ENCODE measurements at regions not wholly inside any gene's neighbourhood (a gene's known extent, or its start where the extent isn't known, plus 50 kb on each side); places are given as distances from the start of the nearest gene placed in this dataset.

DNA sequence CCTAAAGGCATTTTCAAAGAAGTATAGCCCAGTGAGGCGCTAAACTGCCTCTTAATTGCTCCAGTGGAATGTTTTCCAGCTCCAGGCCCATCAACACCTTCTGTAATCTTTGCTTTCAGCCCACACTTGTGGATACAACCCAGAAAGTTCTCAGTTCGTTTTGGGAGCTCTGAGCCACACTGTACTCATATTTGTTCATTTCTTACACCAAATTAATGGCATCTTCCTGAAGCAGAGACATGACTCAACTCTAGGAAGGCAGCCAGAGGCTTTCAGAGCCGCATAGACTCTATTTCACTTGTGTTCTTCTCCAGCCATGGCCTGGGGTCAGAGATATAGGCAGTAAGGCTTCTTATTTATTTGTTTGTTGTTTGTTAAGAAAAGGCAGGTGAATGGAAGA, 175.5 kb upstream of the NCAM1 start:
- no peak for DNase-seq (ENCODE audit: low read depth)

DNA sequence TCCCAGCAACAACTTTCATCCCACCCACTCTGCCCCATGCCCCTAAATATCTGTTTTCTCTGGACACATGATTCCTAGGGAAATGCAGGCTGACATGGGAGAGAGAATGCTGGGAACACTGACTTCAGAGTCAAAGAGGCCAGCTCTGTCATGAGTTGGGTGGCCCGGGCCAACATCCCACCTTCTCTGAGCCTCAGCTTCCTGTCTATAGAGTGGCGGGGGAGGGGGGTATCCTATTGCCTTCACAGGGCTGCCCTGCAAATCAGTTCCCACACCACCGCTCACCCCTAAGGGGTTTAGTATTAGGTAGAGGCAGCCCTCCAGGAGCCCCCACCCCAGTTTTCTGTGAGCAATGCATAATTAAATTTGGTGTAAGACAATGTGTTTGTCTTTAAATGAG, 175.0 kb upstream of the NCAM1 start:
- no peak for DNase-seq (ENCODE audit: low read depth)

DNA sequence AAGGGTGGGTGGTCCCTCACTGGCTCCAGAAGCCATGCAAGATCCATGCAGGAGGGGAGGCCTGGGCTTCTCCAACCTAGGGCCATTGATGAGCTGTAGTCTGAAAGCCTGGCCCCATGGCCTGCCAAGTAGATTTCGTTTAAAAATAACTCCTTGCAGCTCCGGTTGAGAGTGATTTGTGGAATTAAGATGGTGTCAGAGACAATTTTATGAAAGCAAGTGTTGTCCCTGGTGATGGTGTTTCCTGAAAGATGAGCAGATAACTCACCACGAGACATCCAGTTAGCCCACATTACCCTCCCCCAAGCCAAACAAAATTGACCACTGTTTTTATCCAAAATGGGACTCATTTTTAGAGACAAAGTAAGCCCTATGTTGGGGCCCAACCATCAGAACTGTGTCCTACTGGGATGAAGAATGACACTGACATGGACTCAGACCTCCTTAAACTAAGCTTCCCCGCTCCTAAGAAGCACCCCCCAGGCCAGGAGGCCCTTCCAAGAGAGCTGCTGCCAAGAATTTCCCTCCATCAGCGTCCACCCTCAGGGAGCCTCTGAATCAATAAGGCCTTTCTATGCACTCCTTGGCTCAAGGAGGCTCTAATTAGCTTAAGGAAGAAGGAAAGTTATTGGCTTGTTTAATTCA, 174.2 kb upstream of the NCAM1 start:
- no peak for DNase-seq (ENCODE audit: low read depth)

DNA sequence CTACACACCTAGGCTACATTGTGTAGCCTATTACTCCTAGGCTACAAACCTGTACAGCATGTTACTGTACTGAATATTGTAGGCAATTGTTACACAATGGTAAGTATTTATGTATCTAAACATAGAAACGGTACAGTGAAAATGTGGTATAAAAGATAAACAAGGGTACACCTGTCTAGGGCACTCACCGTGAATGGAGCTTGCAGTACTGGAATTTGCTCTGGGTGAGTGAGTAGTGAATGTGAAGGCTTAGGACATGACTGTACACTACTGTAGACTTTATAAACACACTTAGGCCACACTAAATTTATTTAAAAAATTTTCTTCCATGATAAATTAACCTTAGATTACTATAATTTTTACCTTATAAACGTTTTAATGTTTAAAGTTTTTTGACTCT, 171.7 kb upstream of the NCAM1 start:
- no peak for DNase-seq (ENCODE audit: low read depth)

DNA sequence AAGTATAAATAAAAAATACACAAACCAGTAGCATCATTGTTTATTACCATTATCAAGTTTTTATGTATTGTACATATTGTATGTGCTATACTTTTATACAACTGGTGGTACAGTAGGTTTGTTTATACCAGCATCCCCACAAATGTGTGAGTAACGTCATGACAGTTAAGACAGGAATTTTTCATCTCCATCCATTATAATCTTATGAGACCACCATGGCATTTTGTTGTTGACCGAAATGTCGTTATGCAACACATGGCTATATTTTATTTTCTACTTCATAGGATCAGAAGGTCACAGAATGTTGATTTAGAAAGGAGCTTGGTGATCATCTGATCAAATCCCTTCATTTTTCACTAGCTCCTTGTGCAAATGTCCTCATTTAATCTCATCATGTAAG, 170.9 kb upstream of the NCAM1 start:
- no peak for DNase-seq (ENCODE audit: low read depth)

DNA sequence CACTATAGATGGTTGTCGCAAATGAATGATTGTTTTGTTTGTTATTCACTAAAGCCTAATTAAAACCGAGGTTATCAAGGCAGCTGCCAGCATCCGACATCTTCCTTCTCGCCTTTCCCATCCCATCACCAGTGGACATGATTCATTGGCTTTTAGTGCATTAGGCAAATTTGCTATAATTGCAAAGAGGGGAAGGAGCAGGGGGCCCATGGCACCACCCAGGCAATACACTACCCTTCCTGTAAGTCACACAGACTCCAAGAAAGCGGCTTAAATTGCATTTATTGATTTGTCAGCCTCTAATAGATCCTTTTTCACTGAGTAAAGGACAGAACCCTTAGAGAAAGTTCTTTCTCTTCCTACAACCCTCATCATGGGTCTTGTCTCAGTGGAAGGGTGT, 169.2 kb upstream of the NCAM1 start:
- no peak for DNase-seq (ENCODE audit: low read depth)

DNA sequence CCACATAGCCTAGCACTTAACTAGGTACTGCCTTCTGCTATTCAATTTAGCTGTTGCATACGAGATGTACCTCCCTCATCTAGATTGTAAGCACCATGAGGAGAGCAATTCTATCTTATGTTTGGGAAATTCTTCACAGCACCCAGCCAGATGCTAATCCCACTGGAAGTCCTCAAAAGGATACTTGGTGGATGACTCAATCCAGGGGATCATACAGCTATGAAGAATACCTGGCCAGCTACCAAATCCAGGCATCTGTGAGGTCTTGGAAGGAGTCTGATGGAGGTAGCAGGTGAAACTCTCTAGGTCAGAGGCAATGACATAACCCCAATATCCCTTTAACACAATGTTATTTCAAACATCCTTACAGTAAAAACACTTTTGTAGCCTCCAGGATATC, 167.8 kb upstream of the NCAM1 start:
- no peak for DNase-seq (ENCODE audit: low read depth)

DNA sequence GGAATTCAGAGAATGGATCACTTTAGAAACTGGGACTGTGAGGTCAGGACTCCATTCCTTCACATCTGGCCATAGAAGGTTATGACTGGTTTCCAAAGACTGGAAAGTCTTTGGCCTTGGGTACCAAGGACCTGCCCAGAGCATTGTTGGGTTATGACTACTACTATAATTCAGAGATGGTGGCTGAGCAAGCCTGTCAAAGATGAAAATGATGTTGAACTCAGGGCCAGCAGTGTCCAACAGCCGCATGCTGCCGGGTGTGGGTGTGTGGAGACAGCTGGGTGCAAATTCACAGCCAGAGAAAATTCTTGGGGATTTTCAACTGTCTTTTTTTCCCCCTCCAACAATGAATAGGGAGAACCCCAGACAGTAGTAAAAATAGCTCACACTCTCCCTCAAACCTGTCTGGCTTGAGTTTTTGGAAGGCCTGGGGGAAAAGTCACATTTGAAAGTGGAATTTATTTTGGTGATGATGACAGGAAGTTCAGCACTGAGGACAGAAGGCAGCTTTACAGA, 166.8 kb upstream of the NCAM1 start:
- DNase-seq (ENCODE audit: low read depth): no peak

DNA sequence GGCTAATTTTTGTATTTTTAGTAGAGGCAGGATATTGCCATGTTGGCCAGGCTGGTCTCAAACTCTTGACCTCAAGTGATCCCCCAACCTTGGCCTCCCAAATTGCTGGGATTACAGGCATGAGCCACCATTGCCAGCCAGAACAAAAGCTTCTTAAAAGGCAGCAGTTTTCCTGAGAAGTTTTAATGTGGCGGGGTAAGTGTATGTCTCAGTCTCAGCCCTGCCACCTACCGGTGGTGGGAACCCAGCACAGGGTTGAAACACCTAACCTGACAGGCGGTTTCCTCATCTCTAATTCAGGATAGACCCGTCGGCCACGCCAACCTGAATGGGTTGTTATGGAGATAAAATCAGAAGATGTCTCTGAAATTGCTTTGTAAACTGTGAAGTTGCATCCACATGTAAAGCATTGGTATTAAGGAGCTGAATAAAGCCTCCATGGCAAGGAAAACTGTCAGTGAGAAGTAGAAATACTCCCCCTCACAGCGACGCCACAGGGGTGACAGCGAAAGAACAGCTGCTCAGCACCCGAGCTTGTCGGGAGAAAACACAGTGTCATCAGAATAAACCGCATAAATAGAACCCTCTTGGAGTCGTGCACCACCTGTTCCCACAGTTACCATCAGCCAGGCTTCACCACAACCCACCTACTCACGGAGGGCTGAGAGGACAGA, 165.9 kb upstream of the NCAM1 start:
- DNase-seq (ENCODE audit: low read depth): no peak

DNA sequence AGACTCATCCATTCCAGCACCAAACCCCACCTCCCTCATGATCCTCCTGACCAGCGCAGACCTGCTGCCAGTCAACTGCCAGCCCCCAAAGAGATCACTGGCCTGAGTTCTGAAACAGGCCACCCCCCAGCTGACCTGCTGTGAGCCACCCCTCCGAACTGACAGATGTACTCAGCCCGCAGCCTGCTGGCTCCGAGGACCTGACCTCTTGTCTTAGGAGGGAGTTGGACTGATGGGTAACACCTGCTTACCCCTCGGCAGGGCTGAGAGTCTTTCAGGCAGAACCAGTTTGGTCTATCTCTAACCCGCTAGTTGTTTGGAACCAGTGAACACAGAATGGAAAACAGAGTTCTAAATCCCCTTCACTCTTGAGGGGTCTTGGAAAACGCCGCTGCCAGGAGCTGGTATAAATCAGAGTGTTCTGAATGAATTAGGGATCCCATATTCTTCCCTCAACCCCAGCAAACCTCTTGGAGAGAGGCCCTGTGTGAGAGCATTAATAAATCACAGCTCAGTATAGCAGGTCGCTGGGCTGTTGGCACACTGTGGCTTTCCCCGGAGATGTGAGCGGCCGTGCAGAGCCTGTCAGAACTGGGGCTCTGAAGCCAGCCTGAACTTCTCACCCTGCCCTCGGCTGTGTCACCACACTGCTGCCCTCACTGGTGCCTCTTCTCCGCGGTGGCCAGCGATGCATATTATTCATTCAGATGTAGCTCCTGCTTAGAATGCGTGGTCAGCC, 165.1 kb upstream of the NCAM1 start:
- no peak for DNase-seq (ENCODE audit: low read depth)

DNA sequence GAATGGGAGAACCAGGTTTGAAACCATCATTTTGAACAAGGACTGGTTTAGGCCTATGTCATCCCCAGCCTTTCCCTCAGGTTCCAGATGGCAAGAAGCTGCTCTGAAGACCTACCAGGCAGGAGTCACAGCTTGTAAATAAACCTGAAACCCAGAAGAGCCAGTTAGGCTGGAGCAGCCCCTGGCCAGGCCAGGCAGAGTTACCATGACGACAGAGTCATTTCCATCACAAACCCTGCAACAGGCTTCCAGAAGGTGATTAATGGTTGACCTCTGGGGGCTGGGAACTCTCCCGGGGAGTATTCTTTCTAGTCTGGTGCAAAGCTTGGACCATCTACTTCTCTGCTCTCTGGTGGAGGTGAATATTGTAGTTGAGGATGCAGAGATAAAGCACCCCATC, 164.1 kb upstream of the NCAM1 start:
- no peak for DNase-seq (ENCODE audit: low read depth)

DNA sequence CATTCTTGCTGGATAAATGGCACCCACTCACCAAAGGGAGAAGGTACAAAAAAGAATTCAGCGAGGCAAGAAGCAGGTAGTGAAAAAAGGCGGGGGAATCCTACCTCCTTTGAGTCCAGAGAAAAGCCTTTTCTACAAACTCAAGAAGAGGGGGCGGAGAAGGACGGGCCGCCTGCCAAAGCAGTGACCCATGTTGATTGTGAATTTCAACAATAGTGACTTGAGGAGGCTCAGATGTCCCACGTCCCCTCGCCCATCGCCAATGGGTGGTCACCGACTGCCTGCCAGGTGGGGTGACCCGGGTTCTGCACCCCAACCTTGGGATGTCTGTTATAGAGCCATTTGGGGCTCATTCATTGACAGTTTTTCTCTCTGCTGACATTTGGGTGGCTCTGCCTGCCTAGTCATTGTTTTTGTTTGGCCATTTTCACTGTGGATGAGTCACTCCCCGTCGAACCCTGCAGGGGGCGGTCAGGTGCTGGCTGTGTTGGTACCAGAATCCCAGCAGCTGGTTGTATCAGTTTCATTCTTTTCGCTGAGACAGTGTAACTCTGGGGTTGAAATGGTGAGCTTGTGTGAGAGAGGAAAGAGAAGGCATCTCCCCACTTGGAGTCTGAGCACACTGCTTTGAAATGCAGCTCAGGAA, 163.4 kb upstream of the NCAM1 start:
- no peak for DNase-seq (ENCODE audit: low read depth)

DNA sequence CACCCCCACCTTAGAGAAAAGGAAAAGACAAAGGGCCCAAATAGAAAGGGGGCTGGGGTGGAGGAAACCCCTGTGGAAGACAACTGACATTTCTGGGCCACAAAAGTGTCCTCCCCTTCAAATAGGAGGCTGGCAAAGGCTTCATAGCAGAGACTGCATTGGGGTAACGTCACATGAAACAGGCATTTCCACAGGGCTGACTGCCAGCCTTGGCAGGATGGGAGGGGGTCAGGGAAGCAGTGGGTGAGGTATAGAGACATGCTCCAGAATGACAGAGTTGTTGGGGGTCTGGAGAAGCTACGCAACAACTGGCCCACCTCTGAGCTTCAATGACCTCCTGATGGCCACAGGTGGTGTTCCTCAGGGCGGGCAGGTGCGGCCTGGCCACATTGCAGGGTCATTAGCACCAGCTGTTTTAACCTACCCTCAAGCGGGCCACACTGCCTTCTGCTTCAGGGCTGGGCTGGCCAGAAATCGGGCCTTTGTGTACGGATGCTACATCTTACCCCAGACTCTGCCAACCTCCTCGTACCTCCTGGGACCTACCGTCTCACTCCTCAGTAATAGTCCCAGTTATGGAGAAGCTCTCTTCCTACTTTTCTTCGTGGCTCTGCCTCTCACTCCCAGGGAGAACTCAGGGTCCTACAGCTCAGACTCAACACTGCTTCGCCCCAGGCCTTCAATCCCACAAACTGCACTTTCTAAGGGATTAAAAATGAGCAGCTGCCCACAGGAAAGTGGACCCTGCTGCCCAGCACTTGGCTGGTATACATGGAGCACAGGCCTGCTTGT, 160.0 kb upstream of the NCAM1 start:
- DNase-seq (ENCODE audit: low read depth): no peak

DNA sequence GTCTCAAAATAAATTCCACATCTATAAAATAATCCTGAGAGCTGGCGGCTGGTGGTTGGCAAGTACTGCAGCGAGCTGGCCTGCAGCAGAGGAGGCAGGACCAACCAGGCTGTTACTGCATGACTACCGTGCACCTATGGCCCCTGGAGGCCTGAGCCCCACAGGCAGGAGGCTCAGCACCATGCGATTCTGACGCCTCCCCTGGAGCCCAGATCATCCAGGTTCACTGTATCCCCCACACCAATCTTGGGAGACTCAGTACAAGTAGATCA, 159.5 kb upstream of the NCAM1 start:
- DNase-seq (ENCODE audit: low read depth): no peak

DNA sequence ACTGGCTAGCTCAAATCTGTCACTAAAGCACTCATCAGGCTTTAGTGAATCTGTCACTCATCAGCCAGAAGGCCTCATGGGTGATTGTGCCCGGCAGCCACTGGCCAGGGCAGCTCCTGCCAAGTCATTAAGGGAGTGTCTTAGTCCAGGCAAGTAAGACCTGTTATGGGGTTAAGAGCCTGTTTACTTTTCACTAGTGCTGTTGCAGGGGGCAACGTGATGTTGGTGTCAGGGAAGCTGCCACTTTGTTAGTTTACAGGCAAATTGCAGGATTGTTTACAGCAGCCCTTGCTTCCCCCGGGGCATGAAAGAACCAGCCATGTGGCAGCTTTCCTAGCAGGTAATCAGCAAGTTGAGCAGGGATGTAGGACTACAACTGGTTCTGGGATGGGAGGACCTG, 155.6 kb upstream of the NCAM1 start:
- DNase-seq (ENCODE audit: low read depth): no peak

DNA sequence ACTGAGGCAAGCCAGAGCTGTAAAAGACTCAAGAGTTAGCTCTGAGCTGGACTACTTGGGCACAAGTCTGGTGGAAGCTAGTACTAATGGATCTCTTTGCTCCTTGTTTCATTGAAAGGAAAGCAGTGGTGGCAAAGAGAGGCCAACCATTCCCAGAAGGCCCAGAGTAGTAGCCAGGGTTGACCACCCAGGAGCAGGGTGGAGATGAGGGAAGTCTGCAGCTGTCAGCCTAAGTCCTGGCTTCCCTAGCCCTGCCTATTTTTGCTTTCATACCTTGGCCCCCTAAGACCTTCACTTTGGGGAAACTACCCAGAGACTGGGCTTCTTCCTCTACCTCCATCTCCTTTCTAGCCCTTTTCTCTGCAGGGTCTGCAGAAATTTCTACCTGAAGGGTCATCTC, 155.0 kb upstream of the NCAM1 start:
- DNase-seq (ENCODE audit: low read depth): no peak

DNA sequence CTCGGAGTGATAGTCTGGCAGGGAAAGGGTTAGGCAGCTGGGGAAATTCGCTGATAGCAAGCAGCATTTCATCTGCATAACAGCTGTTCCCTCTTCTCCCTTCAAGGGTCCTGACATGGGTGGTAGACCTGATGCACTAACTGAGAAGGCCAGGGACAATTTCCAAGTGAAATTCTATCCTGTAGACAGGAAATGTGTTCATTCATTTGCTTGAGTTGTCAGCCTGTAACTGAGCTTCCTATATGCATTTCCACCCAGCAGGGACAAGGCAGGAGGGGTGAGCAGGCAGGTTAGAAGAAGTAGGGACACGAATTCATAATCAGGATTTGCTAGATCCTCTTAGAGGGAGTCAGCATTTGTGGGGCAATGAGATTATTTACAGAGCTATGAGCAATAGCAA, 154.3 kb upstream of the NCAM1 start:
- DNase-seq (ENCODE audit: low read depth): no peak

DNA sequence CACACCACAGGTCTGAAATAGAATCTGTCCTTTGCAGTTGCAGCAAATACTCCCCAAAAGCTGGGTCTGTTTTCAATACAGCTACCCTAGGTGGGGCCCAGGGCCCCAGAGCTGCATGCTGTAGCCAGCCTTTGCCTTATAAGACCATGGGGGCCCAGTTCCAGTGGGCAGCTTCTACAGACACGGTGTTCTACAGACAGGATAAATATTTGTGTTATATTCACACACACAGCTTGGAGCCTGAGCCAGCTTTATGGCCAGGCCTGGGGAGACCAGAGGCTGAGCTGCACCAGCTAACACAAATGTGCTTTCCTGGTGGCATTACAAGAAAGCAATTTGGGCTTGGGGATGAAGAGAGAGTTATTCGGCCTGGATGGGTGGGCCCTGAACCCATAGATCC, 151.8 kb upstream of the NCAM1 start:
- no peak for DNase-seq (ENCODE audit: low read depth)

DNA sequence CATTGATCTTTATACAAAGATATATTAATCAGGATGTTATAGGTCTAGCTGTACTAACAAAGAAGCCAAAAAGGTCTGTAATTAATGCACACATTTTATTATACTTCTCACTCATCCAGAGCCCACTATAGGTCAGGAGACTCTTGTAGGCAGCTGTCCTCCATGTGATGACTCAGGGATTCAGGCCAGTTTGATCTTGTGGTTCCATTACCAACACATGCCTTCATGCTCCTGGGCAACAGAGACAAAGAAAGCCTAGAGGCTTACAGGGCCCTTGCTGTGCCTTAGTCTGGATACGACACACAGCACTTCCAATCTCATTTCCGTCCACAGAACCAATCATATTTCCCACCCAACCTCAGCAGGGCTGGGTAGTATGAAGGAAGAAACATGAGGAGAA, 150.3 kb upstream of the NCAM1 start:
- DNase-seq (ENCODE audit: low read depth): no peak

DNA sequence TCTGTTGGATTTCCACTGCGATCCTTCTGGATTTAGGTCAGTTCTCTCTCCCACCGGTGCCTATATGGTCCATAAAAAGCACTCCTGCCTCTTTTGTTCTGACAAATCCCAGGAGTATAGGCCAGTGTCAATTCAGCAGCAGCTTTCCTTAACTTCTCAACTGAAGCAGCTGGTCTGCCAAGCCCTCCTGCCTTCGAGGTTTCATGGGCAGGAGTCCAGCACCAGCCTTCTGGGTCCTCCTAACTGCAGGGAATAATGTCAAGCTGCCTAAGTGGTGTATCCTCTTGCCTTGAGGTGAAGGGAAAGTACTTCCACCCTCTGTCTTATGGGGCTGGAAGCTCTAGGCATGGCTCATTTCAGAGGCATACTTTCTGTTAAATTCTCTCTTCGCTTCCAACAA, 149.4 kb upstream of the NCAM1 start:
- DNase-seq (ENCODE audit: low read depth): no peak

DNA sequence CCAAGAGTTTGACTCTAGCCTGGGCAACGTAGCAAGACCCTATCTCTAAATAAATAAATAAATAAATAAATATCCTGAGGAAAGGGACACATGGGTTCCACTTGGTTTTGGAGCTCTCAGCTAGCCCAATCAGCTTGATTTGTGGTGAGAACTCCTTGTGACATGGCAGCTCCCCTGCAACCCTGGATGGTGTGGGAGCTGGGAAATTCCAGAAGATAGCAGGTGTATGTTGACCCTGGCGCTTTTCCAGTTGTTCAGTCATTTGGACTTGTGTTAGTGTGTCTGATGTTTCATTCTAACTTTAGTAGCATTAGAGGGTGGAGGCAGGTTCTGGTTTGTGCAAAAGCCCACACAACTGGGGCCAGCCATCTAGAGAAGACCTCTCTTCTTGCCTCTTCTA, 148.5 kb upstream of the NCAM1 start:
- DNase-seq (ENCODE audit: low read depth): no peak

DNA sequence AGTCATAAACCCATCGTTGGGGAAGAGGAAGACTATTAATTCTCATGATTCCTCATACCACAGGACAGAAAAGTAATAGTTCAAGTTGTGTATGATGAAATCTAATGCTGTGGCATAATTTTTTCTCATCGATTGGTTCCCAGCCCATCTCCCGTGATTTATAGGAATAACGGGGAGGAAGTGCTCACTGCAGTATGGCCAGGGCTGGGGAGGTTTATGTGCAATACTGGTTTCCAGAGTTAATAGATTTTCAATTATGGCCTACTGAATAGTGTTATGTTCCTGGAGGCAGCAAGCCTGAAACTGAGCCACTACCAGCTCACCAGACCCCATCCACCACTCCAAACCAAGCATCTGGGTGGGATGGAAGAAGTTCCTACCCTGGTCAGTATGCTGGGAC, 147.1 kb upstream of the NCAM1 start:
- DNase-seq (ENCODE audit: low read depth): no peak

Measured in activated T-cell treated with anti-CD3 and anti-CD28 coated beads for 1 hour (primary cell).